ENCODE measurements at regions not wholly inside any gene's neighbourhood (a gene's known extent, or its start where the extent isn't known, plus 50 kb on each side); places are given as distances from the start of the nearest gene placed in this dataset.
"Not testable (repeated sequence)": the region's sequence is repeated elsewhere in the genome, so short reads cannot be mapped to it uniquely, and the experiment has no call there.

DNA sequence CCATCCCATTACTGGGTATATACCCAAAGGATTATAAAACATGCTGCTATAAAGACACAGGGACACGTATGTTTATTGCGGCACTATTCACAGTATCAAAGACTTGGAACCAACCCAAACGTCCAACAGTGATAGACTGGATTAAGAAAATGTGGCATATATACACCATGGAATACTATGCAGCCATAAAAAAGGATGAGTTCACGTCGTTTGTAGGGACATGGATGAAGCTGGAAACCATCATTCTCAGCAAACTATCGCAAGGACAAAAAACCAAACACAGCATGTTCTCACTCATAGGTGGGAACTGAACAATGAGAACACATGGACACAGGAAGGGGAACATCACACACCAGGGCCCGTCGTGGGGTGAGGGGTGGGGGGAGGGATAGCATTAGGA is 106.1 kb downstream of the CHD1L start:
- intact Hi-C loops (cut with micrococcal nuclease) = not testable (repeated sequence)

GRCh38 chr1:147349533-147349932 is 107.0 kb downstream of the CHD1L start:
- intact Hi-C loops (cut with micrococcal nuclease) = no loop called here

GRCh38 chr1:147351140-147351835 is 108.8 kb downstream of the CHD1L start:
- intact Hi-C loops (cut with micrococcal nuclease) = no loop called here

GRCh38 chr1:147377263-147378246 is 135.1 kb downstream of the CHD1L start:
- intact Hi-C loops (cut with micrococcal nuclease) = no loop called here

DNA sequence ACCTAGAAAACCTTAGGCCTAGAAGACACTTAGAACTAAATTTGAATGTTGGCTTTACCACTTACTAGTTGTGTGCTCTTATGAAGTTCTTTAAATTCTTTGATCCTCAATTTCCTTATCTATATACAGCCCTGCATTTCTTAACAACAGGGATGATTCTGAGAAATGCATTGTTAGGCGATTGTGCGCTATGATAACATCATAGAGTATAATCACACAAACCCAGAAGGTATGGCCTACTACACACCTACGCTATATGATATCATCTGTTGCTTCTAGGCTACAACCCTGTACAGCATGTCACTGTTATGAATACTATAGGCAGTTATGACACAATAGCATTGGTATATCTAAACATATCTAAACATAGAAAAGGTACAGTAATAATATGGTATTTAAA is 137.4 kb downstream of the CHD1L start:
- intact Hi-C loops (cut with micrococcal nuclease) = no loop called here

GRCh38 chr1:147384804-147385203 is 142.3 kb downstream of the CHD1L start:
- intact Hi-C loops (cut with micrococcal nuclease) = no loop called here

- intact Hi-C loops (cut with micrococcal nuclease) = no loop called here
Observed at GRCh38 chr1:147388969-147389368, 146.5 kb downstream of the CHD1L start.

- intact Hi-C loops (cut with micrococcal nuclease) = loop anchor here (1.0 kb wide), 1 partner anchor 116 kb away; no protein-coding TSS in a partner anchor
Observed at GRCh38 chr1:147389532-147390184, 147.2 kb downstream of the CHD1L start.

DNA sequence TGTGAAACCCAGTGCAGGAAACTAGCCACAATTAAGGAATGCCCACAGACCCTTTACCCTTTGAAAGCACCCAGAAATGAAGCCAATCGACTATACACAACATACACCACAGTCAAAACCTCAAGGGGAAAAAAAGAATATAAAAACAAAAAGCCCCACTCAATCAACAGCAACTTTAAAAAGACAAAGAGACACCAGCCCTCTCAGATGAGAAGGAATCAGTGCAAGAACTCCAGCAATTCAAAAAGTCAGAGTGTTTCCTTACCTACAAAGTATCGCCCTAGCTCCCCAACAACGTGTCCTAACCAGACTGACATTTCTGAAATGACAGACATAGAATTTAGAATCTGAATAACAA is 147.7 kb downstream of the CHD1L start:
- intact Hi-C loops (cut with micrococcal nuclease) = loop anchor here (1.0 kb wide), 1 partner anchor 117 kb away; no protein-coding TSS in a partner anchor

DNA sequence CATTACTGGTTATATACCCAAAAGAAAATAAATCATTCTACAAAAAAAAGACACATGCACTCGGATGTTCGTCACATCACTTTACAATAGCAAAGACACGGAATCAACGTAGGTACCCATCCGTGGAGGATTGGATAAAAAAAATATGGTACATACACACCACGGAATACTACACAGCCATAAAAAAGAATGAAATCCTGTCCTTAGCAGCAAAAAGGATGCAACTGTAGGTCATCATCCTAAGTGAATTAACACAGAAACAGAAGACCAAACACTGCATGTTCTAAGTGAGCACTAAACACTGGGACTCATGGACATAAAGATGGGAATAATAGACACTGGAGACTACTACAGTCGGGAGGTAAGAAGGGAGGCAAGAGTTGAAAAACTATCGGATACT is 148.6 kb downstream of the CHD1L start:
- intact Hi-C loops (cut with micrococcal nuclease) = no loop called here

- intact Hi-C loops (cut with micrococcal nuclease) = not testable (repeated sequence)
Observed at GRCh38 chr1:147402326-147403045, 138.8 kb upstream of the BCL9 start.

GRCh38 chr1:147404344-147404743 is 137.0 kb upstream of the BCL9 start:
- intact Hi-C loops (cut with micrococcal nuclease) = not testable (repeated sequence)

GRCh38 chr1:147409886-147410285 is 131.4 kb upstream of the BCL9 start:
- intact Hi-C loops (cut with micrococcal nuclease) = no loop called here

GRCh38 chr1:147413110-147413605 is 128.1 kb upstream of the BCL9 start:
- intact Hi-C loops (cut with micrococcal nuclease) = no loop called here

DNA sequence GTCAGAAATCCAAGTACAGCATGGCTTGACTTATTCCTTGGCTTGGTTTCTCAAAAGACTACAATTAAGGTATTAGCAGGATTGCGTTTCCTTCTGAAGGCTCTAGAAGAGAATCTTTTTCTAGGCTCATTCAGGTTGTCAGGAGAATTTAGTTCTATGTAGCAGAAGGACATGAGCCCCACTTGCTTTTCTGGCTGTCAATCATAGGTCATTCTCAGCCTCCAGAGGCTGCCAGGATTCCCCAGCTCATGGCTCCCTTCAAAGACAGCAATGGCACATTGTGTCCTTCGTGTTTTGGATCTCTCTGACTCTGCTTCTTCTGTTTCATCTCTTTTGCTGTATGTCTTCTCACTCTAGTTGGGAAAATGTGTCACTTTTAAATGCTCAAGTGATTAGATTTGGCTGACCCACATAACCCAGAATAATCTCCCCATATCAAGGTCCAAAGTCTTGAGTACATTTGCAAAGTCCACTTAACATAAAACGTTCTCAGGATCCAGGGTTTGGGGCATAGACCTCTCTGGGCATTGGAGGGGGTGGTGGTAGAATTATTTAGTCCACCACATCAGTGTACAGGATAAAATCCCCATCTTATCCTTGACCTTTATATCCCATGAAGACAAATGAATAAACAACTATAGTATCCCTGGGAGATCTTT is 126.7 kb upstream of the BCL9 start:
- intact Hi-C loops (cut with micrococcal nuclease) = no loop called here

GRCh38 chr1:147417024-147417423 is 124.3 kb upstream of the BCL9 start:
- intact Hi-C loops (cut with micrococcal nuclease) = no loop called here

GRCh38 chr1:147423100-147423827 is 118.0 kb upstream of the BCL9 start:
- intact Hi-C loops (cut with micrococcal nuclease) = not testable (repeated sequence)

DNA sequence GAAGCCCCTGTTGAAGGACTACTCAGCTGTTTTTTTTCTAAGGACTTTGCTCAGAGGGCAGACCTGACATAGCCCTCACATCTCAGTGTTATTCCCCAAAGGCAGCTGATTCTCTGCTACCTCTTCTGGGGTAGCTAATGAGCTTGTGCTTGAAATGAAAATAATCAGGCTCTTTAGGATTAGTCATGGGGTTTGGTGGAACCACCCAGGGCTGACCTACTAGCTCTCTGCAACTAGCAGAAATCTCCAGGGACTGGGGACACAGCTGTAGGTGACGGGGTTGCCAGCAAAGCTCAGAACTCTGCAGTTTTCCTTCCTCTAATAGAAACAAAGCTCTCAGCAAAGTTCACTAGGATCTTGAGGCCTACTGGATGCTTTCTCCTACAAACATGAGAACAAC is 106.4 kb upstream of the BCL9 start:
- intact Hi-C loops (cut with micrococcal nuclease) = no loop called here

GRCh38 chr1:147444381-147444780 is 96.9 kb upstream of the BCL9 start:
- intact Hi-C loops (cut with micrococcal nuclease) = no loop called here

DNA sequence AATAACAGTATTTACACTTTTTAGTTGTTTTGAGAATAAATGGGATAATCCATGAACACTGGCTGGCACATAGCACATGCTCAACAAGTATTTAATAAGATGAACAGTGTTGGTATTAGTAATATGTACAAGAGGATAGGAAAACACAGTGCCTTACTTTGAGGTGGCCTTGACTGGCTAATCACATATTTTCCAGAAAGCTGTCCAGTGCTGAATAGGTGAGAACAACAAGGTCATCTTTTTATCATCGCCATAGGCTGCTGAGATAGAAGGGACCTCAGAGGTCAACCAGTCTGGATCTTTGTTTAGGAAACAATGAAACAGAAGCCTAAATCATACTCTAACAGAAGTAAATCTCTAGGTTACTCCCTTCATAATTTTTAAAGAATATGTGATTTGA is 89.7 kb upstream of the BCL9 start:
- intact Hi-C loops (cut with micrococcal nuclease) = no loop called here
